ENCODE measurements at regions not wholly inside any gene's neighbourhood (a gene's known extent, or its start where the extent isn't known, plus 50 kb on each side); places are given as distances from the start of the nearest gene placed in this dataset.

GRCh38 chr12:105503619-105504018 is 173.1 kb downstream of the C12orf75 start:
- Mint-ChIP-seq H3K9me3 (no peaks in the 10 kb centered on the region), H3K4me3 (no peak overlapping the region), H3K27ac (no peak overlapping the region), H3K36me3 (ENCODE audit: low read depth) (no peaks in the 10 kb centered on the region), H3K27me3 (peaks cover 13% of the 10 kb centered on the region), H3K4me1 (no peaks in the 10 kb centered on the region)
- POLR2A ChIA-PET = no interaction called here
- no peak for DNase-seq
- CTCF ChIA-PET = no interaction called here
- no peak for ATAC-seq (ENCODE audit: low read depth)
- intact Hi-C loops (cut with micrococcal nuclease) = no loop called here
- no peak for TF ChIP-seq CTCF (IDR thresholded peaks at IDR 0.05)

DNA sequence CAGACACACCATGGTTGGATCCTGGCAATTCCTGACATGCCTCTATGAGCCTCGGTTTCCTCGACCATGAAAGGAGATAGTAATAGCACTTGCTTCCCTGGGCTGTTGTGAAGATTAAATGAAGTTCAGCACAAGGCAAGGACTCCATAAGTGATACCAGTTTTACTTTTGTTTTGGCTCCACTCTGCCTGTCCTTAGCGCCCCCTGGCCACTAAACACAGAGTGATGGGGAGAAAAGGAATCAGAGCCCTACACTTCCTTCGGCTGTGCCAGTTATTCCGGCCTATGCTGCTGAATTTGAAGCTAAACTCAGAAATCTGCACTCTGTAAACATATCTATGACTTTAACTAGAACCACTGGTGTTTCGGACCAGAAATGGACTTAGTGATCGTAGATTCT is 173.8 kb downstream of the C12orf75 start:
- no peak for ATAC-seq (ENCODE audit: low read depth)
- H3K9me3 Mint-ChIP-seq = no peaks in the 10 kb centered on the region
- POLR2A ChIA-PET = no interaction called here

DNA sequence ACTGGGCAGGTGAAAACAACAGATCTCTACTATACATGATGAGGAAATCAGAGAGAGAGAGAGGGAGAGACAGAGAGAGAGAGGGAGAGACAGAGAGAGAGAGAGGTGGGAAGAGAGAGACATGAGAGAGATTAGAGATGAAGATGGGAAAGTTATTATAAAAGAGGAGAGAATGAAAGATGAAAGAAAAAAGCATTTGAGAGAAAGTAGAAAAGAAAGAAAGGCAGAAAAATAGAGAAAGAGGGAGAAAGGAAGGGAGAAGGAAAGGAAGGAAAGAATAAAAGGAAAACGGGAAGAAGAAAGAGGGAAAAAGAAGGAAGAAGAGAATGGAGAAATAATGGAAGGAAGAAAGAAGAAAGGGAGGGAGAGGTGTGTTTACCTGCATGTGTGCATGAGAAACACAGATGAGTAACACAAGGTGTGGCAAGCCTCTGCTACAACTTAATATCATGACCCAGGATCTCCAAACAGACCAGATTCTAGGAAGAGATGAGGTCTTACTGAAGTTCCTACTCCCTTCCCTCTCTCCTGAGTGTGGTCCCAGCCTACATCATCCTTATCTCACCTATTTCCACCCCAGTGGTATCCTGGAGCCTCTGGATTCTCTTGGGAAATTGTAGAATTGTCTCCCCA is 176.3 kb downstream of the C12orf75 start:
- DNase-seq (no peak), ATAC-seq (ENCODE audit: low read depth) (no peak)
- H3K27me3 Mint-ChIP-seq = peaks cover 13% of the 10 kb centered on the region
- no peaks in the 10 kb centered on the region for H3K4me1 Mint-ChIP-seq
- POLR2A ChIA-PET = no interaction called here
- intact Hi-C loops (cut with micrococcal nuclease) = no loop called here
- no peak overlapping the region for H3K27ac Mint-ChIP-seq
- no peaks in the 10 kb centered on the region for H3K9me3 Mint-ChIP-seq
- no peak overlapping the region for H3K4me3 Mint-ChIP-seq
- no peak for TF ChIP-seq CTCF (IDR thresholded peaks at IDR 0.05)
- CTCF ChIA-PET = no interaction called here
- no peaks in the 10 kb centered on the region for H3K36me3 Mint-ChIP-seq (ENCODE audit: low read depth)

More for the DNA sequence above, 173.8 kb downstream of the C12orf75 start:
- no peaks in the 10 kb centered on the region for H3K4me1 Mint-ChIP-seq
- DNase-seq = no peak
- no peak overlapping the region for H3K4me3 Mint-ChIP-seq
- TF ChIP-seq CTCF (IDR thresholded peaks at IDR 0.05) = no peak
- H3K27me3 Mint-ChIP-seq = peaks cover 13% of the 10 kb centered on the region
- no peak overlapping the region for H3K27ac Mint-ChIP-seq
- H3K36me3 Mint-ChIP-seq (ENCODE audit: low read depth) = no peaks in the 10 kb centered on the region
- CTCF ChIA-PET = no interaction called here
- intact Hi-C loops (cut with micrococcal nuclease) = no loop called here

DNA sequence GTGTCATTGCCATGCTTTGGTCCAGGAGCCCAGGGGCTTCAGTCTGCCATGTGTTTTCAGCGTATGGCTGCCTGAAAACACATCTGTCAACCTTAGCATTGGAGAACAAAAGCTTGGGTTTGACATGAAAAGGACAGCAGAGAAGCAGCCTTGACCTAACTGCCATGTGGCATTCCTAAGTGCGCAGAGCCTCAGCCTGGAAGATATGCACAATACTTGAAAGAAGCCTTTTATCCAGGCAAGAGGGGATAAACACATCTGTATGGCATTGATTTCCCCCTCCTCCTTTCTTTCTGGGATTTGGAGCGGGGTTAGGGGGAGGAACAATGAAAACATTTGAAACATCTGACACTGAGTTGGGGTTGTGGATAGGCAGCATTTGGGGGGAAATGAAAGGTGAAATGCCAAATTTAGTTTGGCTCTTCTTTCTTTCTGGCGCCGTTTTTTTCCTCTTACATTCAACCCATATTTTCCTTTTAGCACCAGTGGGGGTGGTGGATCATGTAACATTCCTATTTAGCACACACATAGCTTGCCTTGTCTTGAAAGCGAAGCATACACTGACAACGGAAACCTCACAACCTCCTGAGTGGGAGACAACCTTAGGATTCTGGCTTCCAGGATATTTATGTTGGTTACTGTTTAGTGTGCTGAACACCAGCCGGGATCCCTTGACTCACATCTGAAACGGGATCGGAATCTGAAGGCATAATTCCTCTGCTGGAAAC is 177.0 kb downstream of the C12orf75 start:
- no peak for DNase-seq
- no peak for ATAC-seq (ENCODE audit: low read depth)
- H3K4me3 Mint-ChIP-seq = no peak overlapping the region
- ChIA-PET POLR2A (no interaction called here), CTCF (no interaction called here)
- H3K27ac Mint-ChIP-seq = no peak overlapping the region
- TF ChIP-seq CTCF (IDR thresholded peaks at IDR 0.05) = no peak
- H3K4me1 Mint-ChIP-seq = no peaks in the 10 kb centered on the region
- H3K27me3 Mint-ChIP-seq = peaks cover 15% of the 10 kb centered on the region
- intact Hi-C loops (cut with micrococcal nuclease) = no loop called here
- no peaks in the 10 kb centered on the region for H3K9me3 Mint-ChIP-seq
- H3K36me3 Mint-ChIP-seq (ENCODE audit: low read depth) = no peaks in the 10 kb centered on the region

- ATAC-seq (ENCODE audit: low read depth) = no peak
- no peak overlapping the region for H3K4me3 Mint-ChIP-seq
- no peaks in the 10 kb centered on the region for H3K4me1 Mint-ChIP-seq
- TF ChIP-seq CTCF (IDR thresholded peaks at IDR 0.05) = no peak
- POLR2A ChIA-PET = no interaction called here
- no peak for DNase-seq
- H3K9me3 Mint-ChIP-seq = no peaks in the 10 kb centered on the region
- H3K27me3 Mint-ChIP-seq = peaks cover 15% of the 10 kb centered on the region
- no peak overlapping the region for H3K27ac Mint-ChIP-seq
- CTCF ChIA-PET = no interaction called here
- intact Hi-C loops (cut with micrococcal nuclease) = no loop called here
- H3K36me3 Mint-ChIP-seq (ENCODE audit: low read depth) = no peaks in the 10 kb centered on the region
Observed at GRCh38 chr12:105508096-105508495, 177.6 kb downstream of the C12orf75 start.
